ENCODE measurements at regions not wholly inside any gene's neighbourhood (a gene's known extent, or its start where the extent isn't known, plus 50 kb on each side); places are given as distances from the start of the nearest gene placed in this dataset.

DNA sequence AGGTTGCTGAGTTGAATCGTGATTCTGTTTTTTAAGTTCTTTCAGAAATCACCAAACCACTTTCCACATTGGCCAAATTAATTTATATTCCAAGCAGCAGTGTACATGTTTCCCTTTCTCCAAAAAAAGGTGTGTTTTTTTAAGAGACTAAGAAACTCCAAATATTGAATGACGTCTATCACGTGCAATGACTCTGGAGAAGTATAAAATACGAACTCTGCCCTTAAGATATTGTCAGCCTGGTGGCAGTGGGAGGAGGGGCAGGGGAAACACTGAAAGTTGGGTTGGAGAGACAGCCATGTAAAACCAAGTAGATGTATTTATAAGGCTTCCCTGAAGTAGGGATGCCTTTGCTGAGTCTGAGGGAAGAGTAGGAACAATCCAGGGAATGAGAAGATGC is 50.1 kb upstream of the DHRS4 start:
- H3K4me1 Mint-ChIP-seq = no peaks in the 10 kb centered on the region
- H3K9me3 Mint-ChIP-seq = no peaks in the 10 kb centered on the region
- CTCF ChIA-PET = no interaction called here
- H3K27ac Mint-ChIP-seq = no peak overlapping the region
- no peak for DNase-seq
- peaks cover 21% of the 10 kb centered on the region for H3K27me3 Mint-ChIP-seq
- no peak overlapping the region for H3K4me3 Mint-ChIP-seq
- H3K36me3 Mint-ChIP-seq (ENCODE audit: low read depth) = no peaks in the 10 kb centered on the region
- POLR2A ChIA-PET = no interaction called here
